Activated T-cell treated with anti-CD3 and anti-CD28 coated beads, Interleukin-2, amount 50 U/mL, for 72 hours (primary cell): ENCODE measurements at regions not wholly inside any gene's neighbourhood (a gene's known extent, or its start where the extent isn't known, plus 50 kb on each side); places are given as distances from the start of the nearest gene placed in this dataset.
"Not testable (repeated sequence)": the region's sequence is repeated elsewhere in the genome, so short reads cannot be mapped to it uniquely, and the experiment has no call there.

ENCODE experiments used
- ATAC-seq, 2 donors: fragments of 150-1000 bp; cut with Tn5 transposase; replicated peaks in 1 of 2; 2 replicates each; pipeline ENCODE4 v1.10.0; 2021; ENCODE audit warnings: moderate library complexity in 2 of 2, mild to moderate bottlenecking in 1 of 2
- DNase-seq, 2 donors: peaks; one replicate each; pipeline ENCODE4 v3.0.0; 2021 to 2022; ENCODE audit warnings: mixed read lengths in 1 of 2
- H3K27ac Mint-ChIP-seq: one replicate; pipeline ENCODE4 v1.8.0; 2022; ENCODE audit warnings: mild to moderate bottlenecking, moderate library complexity, mixed read lengths
- H3K27me3 Mint-ChIP-seq: one replicate; pipeline ENCODE4 v1.8.0; 2022; ENCODE audit warnings: low read depth, mixed read lengths
- H3K36me3 Mint-ChIP-seq, 2 donors: one replicate each; pipeline ENCODE4 v1.8.0; 2022; ENCODE audit warnings: mixed read lengths in 2 of 2, mild to moderate bottlenecking in 1 of 2; ENCODE audit not compliant: insufficient read depth in 2 of 2
- H3K4me1 Mint-ChIP-seq: one replicate; pipeline ENCODE4 v1.8.0; 2022; ENCODE audit warnings: low read depth, mixed read lengths
- H3K4me3 Mint-ChIP-seq, 2 donors: one replicate each; pipeline ENCODE4 v1.8.0; 2022; ENCODE audit warnings: mild to moderate bottlenecking in 2 of 2, mixed read lengths in 2 of 2, moderate library complexity in 2 of 2
- H3K9me3 Mint-ChIP-seq, 2 donors: one replicate each; pipeline ENCODE4 v1.8.0; 2022; ENCODE audit warnings: mixed read lengths in 2 of 2

DNA sequence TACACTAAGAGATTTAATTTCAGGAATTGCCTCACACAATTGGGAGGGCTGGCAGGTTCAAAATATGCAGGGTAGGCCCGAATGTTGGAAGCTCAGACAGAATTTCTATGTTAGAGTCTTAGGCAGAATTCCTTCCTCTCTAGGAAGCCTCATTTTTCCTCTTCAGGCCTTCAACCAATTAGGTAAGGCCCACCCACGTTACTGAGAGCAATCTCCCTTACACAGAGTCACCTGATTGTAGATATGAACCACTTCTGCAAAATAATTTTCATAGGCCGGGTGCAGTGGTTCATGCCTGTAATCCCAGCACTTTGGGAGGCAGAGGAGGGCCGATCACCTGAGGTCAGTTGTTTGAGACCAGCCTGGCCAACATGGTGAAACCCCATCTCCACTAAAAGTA lies 50.2 kb upstream of the HIVEP1 start:
- H3K4me3 Mint-ChIP-seq = no peak overlapping the region
- H3K27me3 Mint-ChIP-seq = no peaks in the 10 kb centered on the region
- ATAC-seq (no peak), DNase-seq (no peak)
- H3K27ac Mint-ChIP-seq = no peak overlapping the region
- H3K36me3 Mint-ChIP-seq = no peaks in the 10 kb centered on the region
- H3K9me3 Mint-ChIP-seq = peaks cover 3% of the 10 kb centered on the region in 2 donors
- no peaks in the 10 kb centered on the region for H3K4me1 Mint-ChIP-seq

GRCh38 chr6:11960909-11961779 lies 51.0 kb upstream of the HIVEP1 start:
- no peaks in the 10 kb centered on the region for H3K4me1 Mint-ChIP-seq
- ATAC-seq = no peak
- H3K27ac Mint-ChIP-seq = no peak overlapping the region
- DNase-seq = no peak
- no peak overlapping the region for H3K4me3 Mint-ChIP-seq
- H3K9me3 Mint-ChIP-seq = peaks cover 3 to 5% of the 10 kb centered on the region in 2 donors
- H3K36me3 Mint-ChIP-seq = no peaks in the 10 kb centered on the region
- H3K27me3 Mint-ChIP-seq = no peaks in the 10 kb centered on the region

GRCh38 chr6:11956781-11957180 lies 55.3 kb upstream of the HIVEP1 start:
- ATAC-seq (no peak), DNase-seq (no peak)
- Mint-ChIP-seq H3K4me3 (no peak overlapping the region), H3K4me1 (no peaks in the 10 kb centered on the region), H3K27me3 (no peaks in the 10 kb centered on the region), H3K36me3 (no peaks in the 10 kb centered on the region), H3K9me3 (peaks cover 0 to 2% of the 10 kb centered on the region in 2 donors), H3K27ac (no peak overlapping the region)

DNA sequence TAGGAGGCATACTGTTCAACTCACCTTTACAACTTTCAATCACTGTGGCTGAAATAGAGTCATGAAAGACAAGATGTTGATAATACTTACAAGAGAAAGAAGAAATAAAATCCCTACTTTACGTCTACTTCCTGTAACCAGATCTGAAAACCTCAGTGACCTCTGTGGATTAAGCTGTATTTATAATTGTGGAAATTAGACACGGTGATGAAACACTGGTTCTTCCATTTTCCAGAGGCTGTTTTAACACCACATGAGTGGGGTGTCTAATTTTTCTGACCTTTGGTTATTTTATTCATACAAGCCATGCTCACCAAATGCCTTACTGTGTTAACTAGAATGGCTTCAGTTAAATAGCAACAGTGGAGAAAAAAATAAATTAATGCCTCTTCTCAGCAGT lies 58.5 kb upstream of the HIVEP1 start:
- Mint-ChIP-seq H3K4me3 (no peak overlapping the region), H3K4me1 (no peaks in the 10 kb centered on the region), H3K27me3 (no peaks in the 10 kb centered on the region), H3K36me3 (no peaks in the 10 kb centered on the region), H3K9me3 (peaks cover 0 to 2% of the 10 kb centered on the region in 2 donors), H3K27ac (no peak overlapping the region)
- no peak for ATAC-seq
- no peak for DNase-seq

- Mint-ChIP-seq H3K27ac (no peak overlapping the region), H3K4me3 (no peak overlapping the region), H3K36me3 (no peaks in the 10 kb centered on the region), H3K4me1 (no peaks in the 10 kb centered on the region), H3K9me3 (peaks cover 0 to 2% of the 10 kb centered on the region in 2 donors), H3K27me3 (no peaks in the 10 kb centered on the region)
- ATAC-seq (no peak), DNase-seq (no peak)
Measured at GRCh38 chr6:11952316-11952715, 59.8 kb upstream of the HIVEP1 start.

DNA sequence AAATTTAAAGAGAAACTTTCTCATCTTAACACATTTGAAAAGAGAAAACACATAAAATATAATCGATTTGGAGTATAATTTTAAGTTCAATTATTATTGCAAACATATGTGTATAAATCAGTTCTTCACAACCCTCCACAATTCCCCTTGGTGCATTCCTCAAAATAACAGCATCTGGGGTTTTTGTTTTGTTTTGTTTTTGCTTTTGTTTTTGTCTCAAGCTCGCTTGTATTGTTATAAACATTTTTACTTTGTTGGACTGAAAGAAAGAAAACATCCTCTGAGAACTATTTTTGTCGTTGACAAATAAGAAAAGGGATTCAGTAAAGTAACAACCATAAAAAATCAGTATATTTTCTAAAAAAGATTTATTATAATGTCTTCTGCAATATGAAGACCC lies 60.2 kb upstream of the HIVEP1 start:
- Mint-ChIP-seq H3K9me3 (peaks cover 0 to 2% of the 10 kb centered on the region in 2 donors), H3K27ac (no peak overlapping the region), H3K27me3 (no peaks in the 10 kb centered on the region), H3K4me1 (no peaks in the 10 kb centered on the region), H3K4me3 (no peak overlapping the region), H3K36me3 (no peaks in the 10 kb centered on the region)
- no peak for ATAC-seq
- no peak for DNase-seq

GRCh38 chr6:11950109-11950508 lies 62.0 kb upstream of the HIVEP1 start:
- Mint-ChIP-seq H3K9me3 (no peaks in the 10 kb centered on the region), H3K27me3 (no peaks in the 10 kb centered on the region), H3K4me1 (no peaks in the 10 kb centered on the region), H3K4me3 (no peak overlapping the region), H3K27ac (no peak overlapping the region), H3K36me3 (no peaks in the 10 kb centered on the region)
- DNase-seq = no peak
- no peak for ATAC-seq

DNA sequence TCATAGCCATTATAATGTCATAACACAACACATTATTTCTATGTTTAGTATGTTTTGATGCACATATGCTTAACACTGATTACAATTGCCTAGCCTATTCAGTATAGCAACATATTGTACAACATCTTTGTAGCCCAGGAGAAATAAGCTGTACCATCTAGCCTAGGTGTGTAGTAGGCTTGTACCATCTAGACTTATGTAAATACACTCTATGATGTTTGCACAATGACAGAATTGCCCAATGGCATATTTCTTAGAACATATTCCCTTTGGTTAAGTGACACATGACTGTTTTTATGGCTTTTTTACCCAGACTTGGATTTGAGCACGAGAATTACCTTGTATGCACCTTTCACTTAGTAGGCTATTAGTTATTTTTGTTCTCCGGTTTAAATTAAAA lies 64.5 kb upstream of the HIVEP1 start:
- DNase-seq (no peak), ATAC-seq (no peak)
- Mint-ChIP-seq H3K9me3 (no peaks in the 10 kb centered on the region), H3K27me3 (no peaks in the 10 kb centered on the region), H3K4me1 (peaks cover 1% of the 10 kb centered on the region), H3K36me3 (no peaks in the 10 kb centered on the region), H3K27ac (no peak overlapping the region), H3K4me3 (no peak overlapping the region)

- Mint-ChIP-seq H3K27ac (no peak overlapping the region), H3K4me1 (peaks cover 6% of the 10 kb centered on the region), H3K4me3 (no peak overlapping the region), H3K36me3 (no peaks in the 10 kb centered on the region), H3K9me3 (no peaks in the 10 kb centered on the region), H3K27me3 (no peaks in the 10 kb centered on the region)
- DNase-seq (no peak), ATAC-seq (no peak)
Measured at GRCh38 chr6:11947063-11947462, 65.0 kb upstream of the HIVEP1 start.

- Mint-ChIP-seq H3K4me1 (peaks cover 8% of the 10 kb centered on the region), H3K4me3 (no peak overlapping the region), H3K27ac (no peak overlapping the region), H3K27me3 (no peaks in the 10 kb centered on the region), H3K9me3 (no peaks in the 10 kb centered on the region), H3K36me3 (no peaks in the 10 kb centered on the region)
- ATAC-seq = no peak
- no peak for DNase-seq
Measured at GRCh38 chr6:11944111-11944510, 68.0 kb upstream of the HIVEP1 start.

DNA sequence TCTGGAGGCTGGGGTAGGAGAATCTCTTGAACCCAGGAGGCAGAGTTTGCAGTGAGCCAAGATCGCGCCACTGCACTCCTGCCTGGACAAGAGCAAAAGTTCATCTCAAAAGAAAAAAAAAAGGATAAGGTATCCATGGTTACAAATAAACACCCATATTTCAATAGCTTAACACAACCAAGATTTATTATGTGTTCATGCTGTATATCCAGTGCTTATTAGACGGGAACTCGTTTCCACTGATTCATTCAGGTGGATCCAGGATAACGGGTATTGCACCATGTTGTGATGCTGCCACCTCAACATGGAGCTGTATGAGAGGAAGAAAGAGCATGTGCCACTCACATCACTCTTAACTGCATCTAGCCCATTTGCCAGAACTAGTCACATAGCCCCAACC lies 69.1 kb upstream of the HIVEP1 start:
- Mint-ChIP-seq H3K4me1 (peaks cover 8% of the 10 kb centered on the region), H3K27ac (no peak overlapping the region), H3K4me3 (no peak overlapping the region), H3K9me3 (no peaks in the 10 kb centered on the region), H3K36me3 (no peaks in the 10 kb centered on the region), H3K27me3 (no peaks in the 10 kb centered on the region)
- ATAC-seq (no peak), DNase-seq (no peak)

- Mint-ChIP-seq H3K36me3 (no peaks in the 10 kb centered on the region), H3K27me3 (no peaks in the 10 kb centered on the region), H3K27ac (no peak overlapping the region), H3K9me3 (no peaks in the 10 kb centered on the region), H3K4me1 (peaks cover 8% of the 10 kb centered on the region), H3K4me3 (no peak overlapping the region)
- DNase-seq (no peak), ATAC-seq (peak; percentile 22 to 63)
Measured at GRCh38 chr6:11942185-11942864, 69.8 kb upstream of the HIVEP1 start.

DNA sequence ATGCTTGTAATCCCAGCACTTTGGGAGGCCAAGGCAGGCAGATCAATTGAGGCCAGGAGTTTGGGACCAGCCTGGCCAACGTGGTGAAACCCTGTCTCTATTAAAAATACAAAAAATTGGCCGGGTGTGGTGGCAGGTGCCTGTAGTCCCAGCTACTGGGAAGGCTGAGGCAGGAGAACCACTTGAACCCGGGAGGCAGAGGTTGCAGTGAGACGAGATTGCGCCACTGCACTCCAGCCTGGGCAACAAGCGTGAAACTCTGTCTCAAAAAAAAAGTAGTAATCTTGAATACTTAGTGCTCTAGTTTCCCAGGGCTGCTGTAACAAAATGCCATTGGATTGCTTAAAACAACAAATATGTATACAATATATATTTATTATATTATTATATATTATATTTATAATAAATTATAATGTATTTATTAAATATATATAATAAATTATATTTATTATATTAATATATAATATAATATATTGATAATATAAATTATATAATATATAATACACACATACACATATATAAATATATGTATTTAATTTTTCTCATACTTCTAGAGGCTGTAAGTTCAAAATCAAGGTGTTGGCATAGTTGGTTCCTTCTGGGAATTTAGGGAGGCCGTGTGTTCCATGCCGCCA lies 71.5 kb upstream of the HIVEP1 start:
- not testable (repeated sequence) for H3K4me3 Mint-ChIP-seq, ATAC-seq, H3K9me3 Mint-ChIP-seq, H3K27ac Mint-ChIP-seq, DNase-seq, H3K36me3 Mint-ChIP-seq, H3K4me1 Mint-ChIP-seq, H3K27me3 Mint-ChIP-seq
